H9 (cell line): ENCODE measurements at regions not wholly inside any gene's neighbourhood (a gene's known extent, or its start where the extent isn't known, plus 50 kb on each side); places are given as distances from the start of the nearest gene placed in this dataset.

Source experiments
- DNase-seq: peaks from one replicate; pipeline ENCODE4 v3.0.0-alpha.2; 2017
- H2AFZ ChIP-seq: one replicate; pipeline ENCODE4 v1.6.1; 2013; ENCODE audit warnings: mild to moderate bottlenecking, low read length, control low read depth, moderate library complexity
- H2AK5ac ChIP-seq: 2 replicates; pipeline ENCODE4 v1.6.1; 2013; ENCODE audit warnings: low read length, control low read depth, mixed read lengths; ENCODE audit not compliant: insufficient read length
- H2BK120ac ChIP-seq: one replicate; pipeline ENCODE4 v1.6.1; 2013; ENCODE audit warnings: low read depth, mild to moderate bottlenecking, low read length, control low read depth, inconsistent platforms; ENCODE audit not compliant: poor library complexity, severe bottlenecking
- H2BK12ac ChIP-seq: 2 replicates; pipeline ENCODE4 v1.6.1; 2013; ENCODE audit warnings: low read length, control low read depth, mixed read lengths, low read depth; ENCODE audit not compliant: insufficient read length
- H2BK15ac ChIP-seq: 2 replicates; pipeline ENCODE4 v1.6.1; 2013; ENCODE audit warnings: low read depth, low read length, control low read depth
- H2BK20ac ChIP-seq: one replicate; pipeline ENCODE4 v1.6.1; 2013; ENCODE audit warnings: low read depth, mild to moderate bottlenecking, low read length, control low read depth, inconsistent platforms; ENCODE audit not compliant: poor library complexity, severe bottlenecking
- H2BK5ac ChIP-seq: 2 replicates; pipeline ENCODE4 v1.6.1; 2013; ENCODE audit warnings: low read length, control low read depth, mixed read lengths; ENCODE audit not compliant: insufficient read length
- H3K14ac ChIP-seq: 2 replicates; pipeline ENCODE4 v1.6.1; 2013; ENCODE audit warnings: low read length, control low read depth; ENCODE audit not compliant: insufficient read depth
- H3K18ac ChIP-seq: 2 replicates; pipeline ENCODE4 v1.6.1; 2013; ENCODE audit warnings: low read depth, mild to moderate bottlenecking, mixed read lengths, low read length, control low read depth; ENCODE audit not compliant: insufficient read length
- H3K23ac ChIP-seq: 2 replicates; pipeline ENCODE4 v1.6.1; 2013; ENCODE audit warnings: low read length, control low read depth, mixed read lengths, low read depth; ENCODE audit not compliant: insufficient read length
- H3K23me2 ChIP-seq: 2 replicates; pipeline ENCODE4 v1.6.1; 2013; ENCODE audit warnings: low read depth, mild to moderate bottlenecking, mixed read lengths, low read length, control low read depth; ENCODE audit not compliant: insufficient read length, poor library complexity, severe bottlenecking
- H3K27ac ChIP-seq: 2 replicates; pipeline ENCODE4 v1.5.1; 2013; ENCODE audit warnings: low read length, control low read depth, mixed read lengths, low read depth; ENCODE audit not compliant: insufficient read length
- H3K27me3 ChIP-seq: 2 replicates; pipeline ENCODE4 v1.6.1; 2013; ENCODE audit warnings: low read length, control low read depth, inconsistent platforms; ENCODE audit not compliant: insufficient read depth
- H3K4ac ChIP-seq: 2 replicates; pipeline ENCODE4 v1.6.1; 2013; ENCODE audit warnings: low read depth, mild to moderate bottlenecking, control low read depth, inconsistent platforms, low read length, moderate library complexity
- H3K4me1 ChIP-seq: 2 replicates; pipeline ENCODE4 v1.6.1; 2013; ENCODE audit warnings: low read length, control low read depth, inconsistent platforms; ENCODE audit not compliant: insufficient read depth
- H3K4me2 ChIP-seq: 2 replicates; pipeline ENCODE4 v1.6.1; 2013; ENCODE audit warnings: low read length, control low read depth, mixed read lengths; ENCODE audit not compliant: insufficient read length, insufficient read depth
- H3K56ac ChIP-seq: 2 replicates; pipeline ENCODE4 v1.6.1; 2013; ENCODE audit warnings: low read depth, mild to moderate bottlenecking, mixed read lengths, low read length, control low read depth; ENCODE audit not compliant: insufficient read length
- H3K79me1 ChIP-seq: 2 replicates; pipeline ENCODE4 v1.6.1; 2013; ENCODE audit warnings: low read depth, mild to moderate bottlenecking, moderate library complexity, low read length, control low read depth, inconsistent platforms; ENCODE audit not compliant: insufficient read depth, poor library complexity, severe bottlenecking
- H3K79me2 ChIP-seq: 2 replicates; pipeline ENCODE4 v1.6.1; 2013; ENCODE audit warnings: low read length, control low read depth, inconsistent platforms; ENCODE audit not compliant: insufficient read depth
- H3K9ac ChIP-seq: 2 replicates; pipeline ENCODE4 v1.6.1; 2013; ENCODE audit warnings: low read length, control low read depth, mixed read lengths; ENCODE audit not compliant: insufficient read length; ENCODE audit errors: extremely low read depth
- H3K9me3 ChIP-seq: one replicate; pipeline ENCODE4 v1.6.1; 2013; ENCODE audit warnings: low read depth, low read length, inconsistent platforms; ENCODE audit not compliant: control insufficient read depth
- H3T11ph ChIP-seq: one replicate; pipeline ENCODE4 v1.6.1; 2013; ENCODE audit warnings: mild to moderate bottlenecking, low read length, control low read depth, inconsistent platforms
- H4K20me1 ChIP-seq: one replicate; pipeline ENCODE4 v1.6.1; 2013; ENCODE audit not compliant: control insufficient read depth, insufficient read length, insufficient read depth
- H4K5ac ChIP-seq: 2 replicates; pipeline ENCODE4 v1.6.1; 2013; ENCODE audit warnings: low read depth, mild to moderate bottlenecking, mixed read lengths, low read length, control low read depth; ENCODE audit not compliant: insufficient read length
- H4K8ac ChIP-seq: replicated peaks from 2 replicates; pipeline ENCODE4 v1.6.1; 2013; ENCODE audit warnings: low read length, control low read depth, mixed read lengths, low read depth; ENCODE audit not compliant: insufficient read length
- H4K91ac ChIP-seq: 2 replicates; pipeline ENCODE4 v1.6.1; 2013; ENCODE audit warnings: low read depth, mild to moderate bottlenecking, moderate library complexity, mixed read lengths, low read length, control low read depth; ENCODE audit not compliant: insufficient read length
- H3K27ac Mint-ChIP-seq, 3 experiments: 2 replicates in 2 of 3; 3 replicates in 1 of 3; pipeline ENCODE4 v1.8.0; 2020 to 2021; ENCODE audit warnings: mixed read lengths in 3 of 3, mild to moderate bottlenecking in 1 of 3, moderate library complexity in 1 of 3
- H3K27me3 Mint-ChIP-seq: 2 replicates; pipeline ENCODE4 v1.8.0; 2021; ENCODE audit warnings: low read depth, mild to moderate bottlenecking, moderate library complexity, mixed read lengths
- H3K36me3 Mint-ChIP-seq, 3 experiments: 2 replicates in 2 of 3; 3 replicates in 1 of 3; pipeline ENCODE4 v1.8.0; 2020 to 2021; ENCODE audit warnings: low read depth in 3 of 3, mixed read lengths in 3 of 3; ENCODE audit not compliant: insufficient read depth in 1 of 3
- H3K4me1 Mint-ChIP-seq, 2 experiments: 2 replicates each; pipeline ENCODE4 v1.8.0; 2020; ENCODE audit warnings: mixed read lengths in 2 of 2
- H3K4me3 Mint-ChIP-seq, 2 experiments: 2 replicates in 1 of 2; 3 replicates in 1 of 2; pipeline ENCODE4 v1.8.0; 2020 to 2021; ENCODE audit warnings: mild to moderate bottlenecking in 2 of 2, mixed read lengths in 2 of 2, moderate library complexity in 1 of 2
- H3K9me3 Mint-ChIP-seq, 2 experiments: 2 replicates in 1 of 2; 3 replicates in 1 of 2; pipeline ENCODE4 v1.8.0; 2020; ENCODE audit warnings: mild to moderate bottlenecking in 2 of 2, mixed read lengths in 2 of 2, moderate library complexity in 1 of 2
- CTCF ChIP-seq: fragments of 200-600 bp; sonication (generic); conservative IDR thresholded peaks from 3 replicates; pipeline ENCODE4 v1.8.0; 2021; ENCODE audit warnings: antibody characterized with exemption, mild to moderate bottlenecking
- WGBS: extraction: QIAGEN DNeasy Blood & Tissue Kit; methylation state at CpG from one replicate; pipeline ENCODE4 v1.1.7; 2013; ENCODE audit warnings: missing lambda C conversion rate, low lambda C conversion rate, mixed read lengths; ENCODE audit not compliant: insufficient read length; ENCODE audit errors: extremely low coverage; 5-methylcytosine and 5-hydroxymethylcytosine counted together

- peaks cover 0 to 10% (median 5%) of the 10 kb centered on the region in 3 experiments; a peak in 6 of 7 replicates for H3K36me3 Mint-ChIP-seq
- Histone ChIP-seq H2AFZ (no peak overlapping the region), H3K9me3 (no peaks in the 10 kb centered on the region), H3K23me2 (no peaks in the 10 kb centered on the region), H4K5ac (no peak overlapping the region), H3K4me2 (no peak overlapping the region), H3K79me2 (no peaks in the 10 kb centered on the region), H3K14ac (no peak overlapping the region), H3K27ac (no peak overlapping the region), H3K23ac (no peak overlapping the region), H3K79me1 (no peaks in the 10 kb centered on the region), H3T11ph (no peak overlapping the region), H3K9ac (no peak overlapping the region), H3K56ac (no peak overlapping the region), H4K20me1 (no peaks in the 10 kb centered on the region), H3K4me1 (no peaks in the 10 kb centered on the region), H2BK5ac (no peak overlapping the region), H2AK5ac (no peak overlapping the region), H2BK12ac (no peak overlapping the region), H2BK120ac (no peak overlapping the region), H3K4ac (no peak overlapping the region), H4K91ac (no peak overlapping the region), H3K27me3 (no peaks in the 10 kb centered on the region), H4K8ac (no peak overlapping the region), H2BK20ac (no peak overlapping the region), H3K18ac (no peak overlapping the region), H2BK15ac (no peak overlapping the region)
- TF ChIP-seq CTCF = no peak
- no peaks in the 10 kb centered on the region for H3K27me3 Mint-ChIP-seq
- no peak for DNase-seq
- WGBS = no CpG with 5 or more reads among the region's 1 CpG
- no peak overlapping the region for H3K27ac Mint-ChIP-seq
- H3K9me3 Mint-ChIP-seq = peaks cover 8 to 9% of the 10 kb centered on the region in 2 experiments; a peak in 4 of 5 replicates
- peaks cover 8 to 9% of the 10 kb centered on the region in 2 experiments; a peak in 3 of 4 replicates for H3K4me1 Mint-ChIP-seq
- no peak overlapping the region for H3K4me3 Mint-ChIP-seq
These were observed 220.0 kb upstream of the BTBD3 start for GRCh38 chr20:11697646-11698045.
